ENCODE measurements at regions not wholly inside any gene's neighbourhood (a gene's known extent, or its start where the extent isn't known, plus 50 kb on each side); places are given as distances from the start of the nearest gene placed in this dataset.

DNA sequence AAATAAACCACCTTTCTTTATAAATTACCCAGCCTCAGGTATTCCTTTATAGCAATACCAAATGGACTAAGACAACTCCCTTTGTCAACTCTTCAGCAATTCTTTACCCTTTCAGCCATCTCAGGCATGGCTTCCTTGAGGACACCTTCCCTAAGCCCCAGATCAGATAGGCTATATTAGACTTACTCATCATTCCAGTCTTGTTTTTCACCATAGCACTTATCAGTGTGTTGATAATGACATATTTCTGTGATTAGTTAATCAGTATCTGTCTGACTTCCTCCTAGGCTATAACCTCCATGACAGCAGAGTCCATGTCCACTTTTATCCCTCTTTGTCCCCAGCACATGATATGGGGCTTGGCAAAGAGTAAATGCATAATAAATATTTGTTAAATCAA lies 238.1 kb downstream of the ACTL7B start:
- intact Hi-C loops (cut with micrococcal nuclease): no loop called here

DNA sequence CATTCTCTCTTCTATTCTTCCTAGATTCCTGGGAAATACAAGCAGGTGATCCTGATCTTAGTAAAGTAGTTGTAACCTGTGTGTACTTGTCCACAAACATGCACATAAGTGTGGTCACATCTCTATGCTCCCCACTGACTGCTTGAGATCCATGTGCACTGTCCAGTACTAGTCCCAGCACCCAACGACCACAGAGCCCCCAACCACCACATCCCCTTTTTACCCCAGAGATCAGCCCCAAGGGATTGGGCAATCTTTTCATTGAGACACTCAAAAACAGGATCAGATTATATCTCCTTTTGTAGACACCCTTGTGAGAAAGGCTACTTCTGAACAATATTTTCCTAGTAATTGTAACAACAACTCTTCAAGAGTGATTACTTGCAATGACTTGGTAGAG lies 240.6 kb downstream of the ACTL7B start:
- intact Hi-C loops (cut with micrococcal nuclease): no loop called here

DNA sequence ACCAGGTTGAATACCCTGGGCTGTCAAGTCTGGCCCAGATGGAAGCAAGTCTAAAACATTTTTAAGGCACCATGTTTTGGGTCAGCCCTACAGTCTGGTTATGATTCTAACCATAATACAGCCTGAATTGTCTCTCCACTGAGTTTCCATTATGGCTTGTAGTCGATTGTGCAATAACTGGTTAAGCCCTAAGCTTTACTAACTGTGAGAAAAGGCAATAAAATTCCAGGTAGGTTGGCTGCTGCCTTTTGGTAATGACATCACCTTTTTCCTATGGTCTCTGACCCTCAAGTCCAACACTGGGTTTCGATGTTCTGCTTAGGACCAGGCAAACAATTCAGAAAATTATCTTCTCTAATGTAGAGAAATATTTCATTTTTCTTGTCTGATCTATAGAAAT lies 243.3 kb downstream of the ACTL7B start:
- intact Hi-C loops (cut with micrococcal nuclease): no loop called here

DNA sequence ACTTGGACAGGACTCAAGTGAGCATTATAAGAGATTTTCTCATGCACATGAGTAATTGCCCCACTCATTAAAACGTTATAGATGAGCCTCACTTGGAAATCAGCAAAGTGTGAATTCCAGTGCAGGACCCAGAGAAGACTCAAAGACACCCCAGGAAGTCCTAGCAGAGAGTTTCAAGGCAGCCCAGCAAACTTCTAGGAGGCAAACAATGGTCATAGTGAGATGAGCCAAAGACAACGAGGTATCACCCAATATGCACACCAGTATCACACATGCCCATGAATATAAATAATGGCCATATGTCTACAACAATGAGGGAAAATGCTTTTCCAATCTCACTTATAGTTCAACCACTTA lies 245.9 kb downstream of the ACTL7B start:
- intact Hi-C loops (cut with micrococcal nuclease): no loop called here

DNA sequence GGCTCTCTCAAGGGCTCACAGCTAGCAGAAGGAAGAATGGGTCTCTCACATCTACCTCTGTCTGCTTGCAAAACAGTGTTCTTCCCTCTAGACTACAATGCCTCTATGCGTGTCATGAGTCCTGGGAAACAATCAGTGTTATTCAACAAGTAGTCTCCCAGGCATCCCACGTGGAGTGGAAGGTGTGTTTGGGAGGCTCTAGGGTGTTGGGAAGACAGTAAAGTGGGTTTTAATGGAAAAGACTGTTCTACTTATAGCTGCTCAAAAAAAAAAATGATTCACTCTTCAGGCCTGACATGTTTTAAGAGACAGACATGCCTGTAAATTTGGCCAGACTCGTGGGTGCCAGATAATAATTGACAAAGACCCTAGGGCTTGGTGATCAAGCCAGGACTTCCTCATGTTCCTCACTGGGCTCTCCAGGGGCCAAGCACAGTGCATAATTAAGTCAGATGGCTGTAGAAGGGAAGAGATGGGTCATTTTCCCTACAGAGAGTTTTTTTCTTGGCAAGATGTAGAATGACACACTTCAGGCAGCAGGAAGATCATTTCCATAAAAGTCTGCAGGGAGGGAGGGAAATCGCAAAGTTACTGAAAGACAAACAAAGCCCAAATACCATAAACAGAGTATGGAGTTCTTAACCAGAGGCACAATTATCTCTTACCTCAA lies 246.4 kb downstream of the ACTL7B start:
- intact Hi-C loops (cut with micrococcal nuclease): no loop called here

DNA sequence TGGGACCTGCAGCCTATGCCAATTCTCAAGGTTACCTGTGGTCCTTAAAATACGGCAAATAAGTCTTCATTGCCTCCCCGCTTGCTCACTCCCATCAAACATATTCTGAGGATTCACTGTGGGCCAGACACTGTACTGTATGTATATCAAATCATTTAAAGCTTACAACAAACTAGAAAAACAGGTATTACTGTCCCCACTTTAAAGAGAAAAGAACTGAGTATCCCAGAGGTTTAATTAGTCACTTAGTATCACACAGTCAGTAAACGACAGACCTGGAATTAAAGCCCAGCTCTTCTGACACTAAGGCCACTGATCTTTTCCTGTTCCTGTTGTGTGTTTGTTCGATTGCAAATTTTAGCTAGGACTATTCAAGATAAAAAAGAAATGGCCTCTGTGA lies 248.2 kb downstream of the ACTL7B start:
- intact Hi-C loops (cut with micrococcal nuclease): no loop called here

DNA sequence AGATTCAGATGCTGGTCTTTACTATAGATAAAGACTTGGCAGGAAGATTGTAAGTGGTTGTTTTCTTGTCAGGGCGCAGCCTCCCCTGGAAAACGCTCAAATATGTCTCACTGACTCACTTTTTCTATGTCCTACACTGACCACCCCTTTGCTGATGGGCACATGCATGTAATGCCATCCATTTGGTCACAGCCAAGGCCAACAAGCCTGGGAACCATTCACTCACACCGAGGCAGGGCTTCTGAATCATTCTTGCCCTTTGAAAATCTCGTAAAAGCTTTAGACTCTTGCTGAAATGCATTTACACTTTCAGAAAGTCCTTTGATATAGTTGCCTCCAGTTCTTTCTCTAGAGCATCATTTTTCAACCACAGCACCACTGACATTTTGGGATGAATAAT lies 249.4 kb downstream of the ACTL7B start:
- intact Hi-C loops (cut with micrococcal nuclease): no loop called here

DNA sequence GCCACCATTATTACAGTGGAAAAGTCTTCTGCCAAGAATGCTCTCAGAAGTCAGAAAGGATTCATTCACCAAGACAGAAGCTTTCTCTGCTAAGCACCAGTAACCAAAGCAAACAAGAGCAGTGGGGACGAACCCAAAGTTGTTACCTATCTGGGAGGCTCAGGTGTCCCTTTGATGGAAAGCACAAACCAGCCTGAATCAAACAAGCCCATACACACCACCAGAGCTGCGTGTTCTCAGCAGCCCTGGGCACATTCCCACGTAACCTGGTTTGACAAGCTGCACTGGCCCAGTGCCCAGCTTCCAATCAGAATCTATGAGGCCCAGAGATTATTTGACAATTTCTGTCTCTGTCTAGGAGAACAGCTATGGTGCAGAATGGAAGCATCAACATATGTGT lies 252.6 kb downstream of the ACTL7B start:
- intact Hi-C loops (cut with micrococcal nuclease): no loop called here

DNA sequence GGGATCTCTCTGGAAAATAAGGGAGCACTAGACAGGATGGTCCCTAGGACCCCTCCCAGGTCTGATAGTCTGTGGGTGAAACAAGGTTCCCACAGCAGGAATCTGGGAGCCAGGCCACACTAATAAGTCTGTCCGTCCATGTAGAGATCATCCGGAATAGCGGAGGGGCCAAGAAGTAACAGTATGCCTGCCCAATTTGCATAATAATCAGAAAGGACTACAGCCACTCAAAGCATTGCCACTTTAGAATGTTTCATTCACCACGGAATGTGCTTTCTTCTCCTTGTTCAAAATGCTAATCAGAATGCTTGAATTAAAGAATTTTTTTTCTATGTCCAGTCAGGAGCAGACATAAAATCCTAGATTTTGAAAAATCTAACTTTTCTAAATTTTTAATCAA lies 254.9 kb downstream of the ACTL7B start:
- intact Hi-C loops (cut with micrococcal nuclease): no loop called here

DNA sequence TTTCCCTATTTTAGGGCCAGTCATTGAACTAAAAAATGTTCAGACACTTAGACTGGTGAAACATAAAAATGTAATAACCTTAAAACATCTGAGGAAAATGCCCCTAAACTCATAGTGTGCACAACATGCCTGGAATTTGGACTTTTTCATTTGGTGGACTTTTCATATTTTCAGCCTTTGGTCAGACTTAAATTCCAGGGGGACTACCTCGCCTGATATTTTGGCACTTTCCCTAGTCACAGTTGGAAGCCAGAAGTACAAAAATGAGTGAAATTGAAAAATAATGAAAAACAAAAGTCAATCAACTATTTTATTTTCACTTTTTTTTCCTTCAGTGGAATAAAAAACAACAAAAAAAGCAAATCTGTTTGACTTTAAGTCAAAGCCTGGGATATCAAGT lies 256.2 kb downstream of the ACTL7B start:
- intact Hi-C loops (cut with micrococcal nuclease): no loop called here

DNA sequence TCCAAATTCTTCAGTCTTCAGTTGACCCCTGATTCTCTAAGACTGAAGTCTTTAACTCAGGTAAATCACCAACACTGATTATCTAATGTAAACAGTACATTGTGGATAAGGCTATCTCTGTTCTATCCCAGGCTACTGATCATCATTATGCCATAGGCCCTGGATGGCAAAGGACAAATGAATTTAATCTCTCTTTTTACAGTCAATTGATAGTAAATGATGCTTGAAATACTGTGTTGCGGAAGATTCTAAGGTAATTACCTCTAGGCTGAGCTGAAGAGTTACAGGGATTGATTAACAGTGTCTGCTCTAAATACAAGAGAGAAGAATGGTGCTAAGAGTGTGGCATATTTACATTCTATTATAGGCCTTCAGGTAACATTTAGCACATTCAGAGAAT lies 264.7 kb downstream of the ACTL7B start:
- intact Hi-C loops (cut with micrococcal nuclease): no loop called here

DNA sequence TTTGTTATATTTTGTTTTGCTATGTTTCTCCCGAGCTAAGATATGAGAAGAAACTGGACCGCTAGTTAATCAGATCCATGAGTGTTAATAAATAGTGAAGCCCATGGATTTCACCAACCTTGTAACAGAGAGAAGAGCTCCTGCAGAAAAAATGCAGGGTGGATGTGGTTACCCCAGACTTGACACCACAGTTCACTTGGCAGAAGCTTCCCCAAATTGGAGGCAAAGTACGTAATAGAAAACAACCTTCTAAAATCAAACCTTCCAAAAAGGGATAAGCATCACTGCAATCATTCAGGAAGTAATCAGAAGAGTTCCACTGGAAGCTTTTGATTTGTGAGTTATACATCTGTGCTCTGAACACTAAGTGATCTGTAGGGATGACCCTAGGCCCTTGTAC lies 267.5 kb downstream of the ACTL7B start:
- intact Hi-C loops (cut with micrococcal nuclease): no loop called here

DNA sequence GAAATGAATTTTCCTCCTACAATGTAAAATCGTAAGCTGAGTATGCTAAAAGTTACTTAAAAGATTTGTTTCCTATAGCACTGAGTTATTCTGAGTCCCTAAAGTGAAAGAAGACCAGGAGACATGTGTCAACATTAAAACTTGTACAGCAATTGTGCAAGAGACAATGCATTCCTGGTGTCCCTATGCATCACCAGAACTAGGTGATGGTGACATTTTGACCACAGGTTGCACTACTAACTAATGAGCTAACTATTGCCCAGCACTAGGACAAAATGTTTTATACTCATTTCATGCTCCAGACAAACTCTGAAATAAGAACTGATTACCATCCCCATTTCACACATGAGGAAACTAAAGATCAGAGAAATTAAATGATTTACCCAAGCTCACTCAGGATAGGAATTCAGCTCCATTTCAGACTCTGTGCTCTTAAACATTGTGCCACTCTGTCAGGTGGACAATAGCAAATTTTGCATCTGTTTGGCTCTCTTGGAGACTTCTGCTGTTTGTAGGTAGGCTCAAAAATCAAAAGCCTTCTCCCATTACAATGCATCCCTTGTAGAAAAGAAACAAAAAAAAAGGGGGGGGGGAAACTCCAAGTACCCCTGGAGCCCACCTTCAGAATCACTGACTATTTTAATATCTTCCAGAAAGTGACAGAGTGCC lies 269.2 kb downstream of the ACTL7B start:
- intact Hi-C loops (cut with micrococcal nuclease): no loop called here

DNA sequence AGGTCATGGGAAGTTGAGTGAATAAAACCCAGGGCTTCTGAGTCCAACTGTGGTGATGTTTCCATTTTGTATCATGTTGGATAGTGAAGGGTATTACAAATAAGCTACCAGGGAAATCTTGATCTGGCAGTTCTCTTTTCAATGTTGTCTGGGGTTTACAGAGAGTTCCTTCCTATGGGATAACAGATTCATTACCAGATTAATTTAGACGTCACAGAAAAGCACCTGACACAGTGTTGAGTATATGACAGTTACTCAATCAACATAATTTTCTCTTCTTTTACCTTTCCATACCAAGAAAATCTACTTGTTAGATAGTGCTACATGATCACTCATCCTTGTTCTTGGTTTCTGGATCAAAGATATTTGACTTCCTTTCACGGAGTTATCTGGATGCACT lies 270.9 kb downstream of the ACTL7B start:
- intact Hi-C loops (cut with micrococcal nuclease): no loop called here

DNA sequence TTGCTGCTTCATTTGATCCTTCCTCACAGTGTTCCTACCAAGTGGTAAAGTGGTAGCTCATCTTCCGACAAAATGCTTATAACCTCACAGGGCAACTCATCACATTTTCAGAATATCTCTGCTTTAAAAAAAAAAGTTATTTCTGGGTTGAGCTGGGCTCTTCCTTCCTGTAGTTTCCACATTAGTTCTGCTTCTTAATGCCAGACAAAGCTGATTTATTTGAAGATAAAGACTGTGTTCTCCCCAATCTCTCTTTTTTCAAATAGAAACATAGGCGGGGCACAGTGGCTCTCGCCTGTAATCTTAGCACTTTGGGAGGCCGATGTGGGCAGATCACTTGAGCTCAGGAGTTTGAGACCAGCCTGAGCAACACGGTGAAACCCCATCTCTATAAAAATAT lies 273.1 kb downstream of the ACTL7B start:
- intact Hi-C loops (cut with micrococcal nuclease): no loop called here

DNA sequence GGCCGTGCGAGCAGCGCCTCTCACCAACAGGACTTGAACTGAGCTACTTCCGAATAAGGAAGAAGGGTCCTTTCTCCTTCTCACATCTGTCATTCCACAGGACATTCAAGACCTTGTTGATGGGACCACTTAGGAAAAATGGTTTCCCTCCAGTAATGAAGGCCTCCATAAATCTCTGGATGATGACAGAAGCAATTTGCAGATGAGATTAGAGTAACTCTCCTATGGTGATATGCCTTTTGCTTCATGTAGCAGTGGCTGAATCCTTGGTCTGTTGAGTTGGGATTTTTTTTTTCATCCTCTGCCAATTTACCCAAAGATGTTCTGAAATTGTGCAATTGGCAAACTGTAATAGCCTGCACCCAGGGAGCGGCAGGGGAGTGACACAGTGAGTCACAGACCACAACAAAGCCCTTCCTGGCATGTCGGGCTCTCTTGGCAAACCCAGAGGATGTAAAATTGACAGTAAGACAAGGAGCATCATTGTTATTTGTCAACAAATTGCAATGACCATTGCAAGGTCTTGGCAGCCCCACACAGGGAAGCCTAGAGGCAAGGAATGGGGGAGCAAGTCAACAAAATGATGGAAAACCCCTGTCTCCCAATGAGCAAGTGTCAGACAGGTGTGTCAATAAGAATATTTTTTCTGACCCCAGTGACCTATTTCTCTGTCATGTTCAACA lies 275.9 kb downstream of the ACTL7B start:
- intact Hi-C loops (cut with micrococcal nuclease): no loop called here

DNA sequence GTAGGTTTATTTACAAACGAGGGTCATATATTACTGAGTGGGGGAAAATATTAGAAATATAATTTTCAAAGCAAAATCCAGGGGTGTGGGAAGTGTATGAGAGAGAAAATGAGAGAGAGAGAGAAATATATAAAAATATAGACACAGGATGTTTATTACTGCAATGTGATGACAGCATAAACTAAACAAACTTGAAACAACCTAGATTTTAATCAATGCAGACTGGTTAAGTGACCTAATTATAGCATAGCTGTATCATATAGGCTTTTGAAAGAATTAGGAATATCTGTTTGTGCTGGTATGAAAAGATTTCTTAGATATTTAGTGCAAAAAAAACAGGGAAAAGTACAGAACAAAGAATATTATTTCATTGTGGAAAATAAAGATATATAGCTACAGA lies 280.5 kb downstream of the ACTL7B start:
- intact Hi-C loops (cut with micrococcal nuclease): no loop called here

DNA sequence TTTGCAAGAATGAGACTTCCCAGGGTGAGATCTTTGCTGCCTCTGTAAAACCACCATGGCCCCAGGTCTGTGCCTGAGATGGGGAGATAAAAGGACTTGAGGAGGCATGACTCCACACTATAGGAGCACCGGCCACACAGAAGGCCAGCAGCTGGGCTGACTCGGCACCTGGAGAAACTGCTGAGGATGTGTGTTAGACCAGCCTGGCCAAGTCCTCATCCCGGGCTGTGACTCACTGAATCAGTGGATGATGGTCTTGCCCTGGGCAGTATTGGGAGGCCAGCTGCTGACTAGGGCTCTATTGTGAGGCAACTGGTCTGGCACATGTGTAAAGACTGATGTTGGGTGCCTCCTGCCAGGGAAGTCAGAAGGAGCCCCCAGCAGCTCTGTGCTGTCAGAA lies 286.2 kb downstream of the ACTL7B start:
- intact Hi-C loops (cut with micrococcal nuclease): loop anchor here (10.0 kb wide), 1 partner anchor 1435 kb away; no protein-coding TSS in a partner anchor

DNA sequence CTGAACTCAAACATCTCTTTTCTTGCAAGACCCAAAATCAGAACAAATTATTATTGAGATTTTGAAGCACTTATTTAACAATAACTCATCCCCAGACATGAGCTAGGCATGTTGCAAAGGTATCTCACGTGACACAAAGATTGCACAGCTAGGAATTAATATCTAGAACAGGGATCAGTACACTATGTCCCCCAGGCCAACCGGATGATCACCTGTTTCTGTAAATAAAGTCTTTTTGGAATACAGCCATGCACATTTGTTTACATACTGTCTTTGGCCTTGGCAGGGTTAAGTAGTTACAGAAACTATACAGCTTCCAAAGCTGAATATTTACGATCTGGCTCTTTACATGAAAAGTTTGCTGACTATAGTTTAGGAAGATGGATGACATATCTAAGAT lies 287.7 kb downstream of the ACTL7B start:
- intact Hi-C loops (cut with micrococcal nuclease): loop anchor here (10.0 kb wide), 1 partner anchor 1433 kb away; no protein-coding TSS in a partner anchor

DNA sequence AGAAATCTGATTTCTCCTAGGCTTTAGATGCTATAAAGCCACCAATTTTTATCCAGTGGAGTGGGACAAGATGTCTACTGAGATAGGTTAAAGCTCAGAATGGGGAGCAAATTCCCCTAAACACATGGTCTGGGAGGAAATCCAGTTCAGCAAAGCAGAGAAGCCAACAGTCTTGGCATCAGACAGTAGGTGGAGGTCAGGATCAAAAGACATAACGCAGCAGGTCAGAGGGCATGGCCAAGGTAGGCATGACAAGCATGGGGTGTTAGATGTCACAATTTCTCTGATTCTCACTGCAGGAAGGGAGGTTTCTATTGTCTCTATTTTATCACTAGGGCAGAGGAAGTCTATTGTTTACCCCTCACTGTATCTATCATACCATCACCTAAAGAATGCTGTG lies 288.2 kb downstream of the ACTL7B start:
- intact Hi-C loops (cut with micrococcal nuclease): loop anchor here (10.0 kb wide), 1 partner anchor 1433 kb away; no protein-coding TSS in a partner anchor

DNA sequence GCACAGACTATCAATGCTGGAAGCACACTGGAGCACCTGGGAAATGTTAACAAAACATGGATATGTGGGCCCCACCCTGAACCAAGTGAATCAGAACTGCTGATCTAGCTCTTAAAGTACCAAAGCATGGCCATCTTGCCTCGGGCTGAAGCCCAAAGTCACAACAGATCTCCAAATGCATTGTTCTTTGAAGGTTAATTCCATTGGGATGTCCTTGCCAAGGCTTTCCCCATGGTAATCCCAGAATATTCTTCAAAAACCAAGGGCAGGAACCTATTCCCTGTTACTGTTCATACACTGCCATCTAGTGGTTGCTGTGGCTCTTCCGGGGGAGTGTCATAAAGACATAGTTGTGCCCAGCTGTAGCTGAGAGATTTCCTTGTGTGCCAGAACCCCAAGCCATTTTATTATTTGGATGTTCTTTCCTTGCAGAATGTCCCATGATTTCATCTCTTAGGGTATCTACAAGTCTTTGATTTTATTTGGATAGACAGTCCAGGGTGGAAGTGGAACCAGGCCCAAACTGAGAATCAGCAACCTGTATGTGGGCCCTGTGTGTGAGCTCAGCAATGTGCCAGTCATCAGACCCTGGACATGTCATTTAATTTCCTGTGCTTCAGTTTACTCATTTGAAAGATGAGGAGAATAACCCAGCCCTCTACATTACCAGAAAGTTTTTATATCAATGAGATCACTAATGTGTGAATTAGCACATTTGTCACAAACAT lies 290.0 kb downstream of the ACTL7B start:
- intact Hi-C loops (cut with micrococcal nuclease): loop anchor here (2.0 to 10.0 kb wide), 2 partner anchors 1101 to 1431 kb away; no protein-coding TSS in a partner anchor

DNA sequence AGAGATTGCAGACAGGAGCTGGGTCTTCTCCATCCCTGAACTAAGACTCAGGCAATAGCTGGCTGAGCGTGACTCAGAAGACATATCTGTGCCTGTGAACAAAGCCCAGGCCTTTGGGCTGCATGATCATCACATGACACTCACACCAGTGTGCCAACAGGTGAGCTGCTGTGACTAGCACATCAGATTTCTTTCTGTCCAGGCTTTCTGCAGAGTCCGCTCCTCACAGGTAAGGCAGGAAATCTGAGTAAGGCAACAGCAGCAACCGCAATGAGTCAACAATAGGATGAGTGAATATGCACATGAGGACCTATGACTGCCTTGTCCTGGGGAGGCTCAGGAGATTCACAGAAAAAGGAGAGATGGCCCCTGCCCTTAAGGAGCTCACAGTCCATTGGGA lies 293.6 kb downstream of the ACTL7B start:
- intact Hi-C loops (cut with micrococcal nuclease): loop anchor here (10.0 kb wide), 1 partner anchor 1427 kb away; no protein-coding TSS in a partner anchor

Data from T-helper 2 cell treated with Interferon-gamma antibody and Interleukin-4, amounts not matched to agents 100 ng/mL and 5 ng/mL, for 36 hours (primary cell).